AG10803 (cell line): ENCODE measurements at regions not wholly inside any gene's neighbourhood (a gene's known extent, or its start where the extent isn't known, plus 50 kb on each side); places are given as distances from the start of the nearest gene placed in this dataset.

Experiments
- DNase-seq: peaks from one replicate; pipeline ENCODE4 v3.0.0; 2010; ENCODE audit warnings: low read depth
- H3K4me3 ChIP-seq: 2 replicates; pipeline ENCODE4 v1.5.1; 2011; ENCODE audit warnings: mild to moderate bottlenecking, low read length, control low read depth
- CTCF ChIP-seq: conservative IDR thresholded peaks from 2 replicates; pipeline ENCODE4 v1.5.1; 2011; ENCODE audit warnings: mild to moderate bottlenecking, low read length, control low read depth, inconsistent platforms

GRCh38 chr7:20267482-20267881, 50.3 kb upstream of the MACC1 start:
- no peak overlapping the region for H3K4me3 ChIP-seq

DNA sequence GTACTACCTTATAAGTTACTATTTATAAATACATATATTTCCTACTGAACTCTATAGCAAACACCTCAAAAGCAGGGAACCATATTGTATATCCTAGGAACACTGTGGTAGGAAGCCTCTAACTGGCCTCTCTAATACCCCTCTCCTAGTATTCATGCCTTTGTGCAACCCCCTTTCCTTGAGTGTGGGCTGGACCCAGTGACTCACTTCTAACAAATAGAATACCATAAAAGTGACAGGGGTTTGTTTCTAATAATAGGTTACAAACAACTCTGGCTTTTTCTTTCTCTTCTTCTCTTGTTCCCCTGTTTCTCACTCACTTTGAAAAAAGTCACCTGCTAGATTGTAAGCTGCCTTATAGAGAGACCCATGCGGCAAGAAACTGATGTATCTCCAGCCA, 51.6 kb upstream of the MACC1 start:
- H3K4me3 ChIP-seq: no peak overlapping the region
- DNase-seq: peak; percentile 9
- TF ChIP-seq CTCF: no peak

More at GRCh38 chr7:20267482-20267881, 50.3 kb upstream of the MACC1 start:
- no peak for DNase-seq
- TF ChIP-seq CTCF: no peak

- peak; percentile 56 for DNase-seq
- no peak overlapping the region for H3K4me3 ChIP-seq
- TF ChIP-seq CTCF: no peak
Observed at GRCh38 chr7:20269726-20270125, 52.5 kb upstream of the MACC1 start.

DNA sequence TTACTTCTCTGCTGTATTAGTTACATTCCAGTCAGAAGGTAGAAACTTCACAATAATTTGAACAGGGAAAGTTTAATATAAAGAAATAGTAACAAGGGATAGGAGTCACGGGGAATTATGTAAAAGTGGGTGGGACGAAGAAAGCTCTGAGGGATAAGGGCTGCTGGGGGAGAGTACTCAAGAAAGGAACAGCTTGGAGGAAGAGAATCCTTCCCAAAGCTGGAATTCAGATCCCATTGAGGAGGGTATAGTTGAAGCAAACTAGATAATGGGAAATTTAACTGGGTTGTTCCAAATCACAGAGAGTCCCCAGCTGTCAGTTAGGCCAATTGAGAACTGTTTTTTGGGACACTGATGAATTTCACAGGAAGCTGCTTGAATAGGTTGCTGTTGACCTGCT, 53.2 kb upstream of the MACC1 start:
- no peak for DNase-seq
- no peak overlapping the region for H3K4me3 ChIP-seq
- TF ChIP-seq CTCF: no peak

DNA sequence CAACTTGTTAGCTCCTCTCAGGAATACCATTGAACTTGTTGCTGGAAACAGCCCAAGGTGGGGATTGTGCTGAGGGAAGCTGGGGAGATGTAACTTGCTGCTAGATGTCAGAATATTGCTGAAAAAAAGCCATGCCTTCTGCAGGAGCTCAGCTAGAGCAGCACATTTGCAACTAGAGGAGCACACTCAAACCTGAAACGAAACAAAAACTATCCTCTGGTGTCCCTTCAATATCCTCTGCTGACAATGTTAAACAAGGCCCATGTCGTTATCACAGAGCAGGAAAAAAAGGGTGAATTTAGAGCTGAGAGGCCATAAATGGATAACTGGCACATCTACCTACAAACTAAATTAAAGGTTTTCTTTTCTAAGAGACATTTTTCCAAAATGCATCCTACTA, 53.7 kb upstream of the MACC1 start:
- no peak for TF ChIP-seq CTCF
- no peak for DNase-seq
- H3K4me3 ChIP-seq: no peak overlapping the region

DNA sequence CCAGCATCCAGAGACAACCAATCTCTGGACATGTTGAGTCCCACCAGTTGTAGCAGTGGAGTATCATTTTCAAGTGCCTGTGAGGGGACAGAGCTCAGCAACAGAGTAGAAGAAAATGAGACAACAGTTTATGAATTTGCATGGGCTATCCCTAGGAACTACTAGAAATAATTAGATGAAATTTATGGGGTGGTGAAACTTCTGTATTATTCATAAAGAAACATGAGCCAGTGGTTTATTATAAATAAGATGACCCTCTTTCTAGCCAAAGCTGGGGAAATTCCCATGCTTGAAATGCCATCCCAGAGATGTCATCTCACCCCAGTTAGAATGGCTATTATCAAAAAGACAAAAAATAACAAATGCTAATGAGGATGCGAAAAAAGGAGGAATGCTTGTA, 55.1 kb upstream of the ITGB8 start:
- no peak for TF ChIP-seq CTCF
- no peak overlapping the region for H3K4me3 ChIP-seq
- peak; percentile 66 for DNase-seq

DNA sequence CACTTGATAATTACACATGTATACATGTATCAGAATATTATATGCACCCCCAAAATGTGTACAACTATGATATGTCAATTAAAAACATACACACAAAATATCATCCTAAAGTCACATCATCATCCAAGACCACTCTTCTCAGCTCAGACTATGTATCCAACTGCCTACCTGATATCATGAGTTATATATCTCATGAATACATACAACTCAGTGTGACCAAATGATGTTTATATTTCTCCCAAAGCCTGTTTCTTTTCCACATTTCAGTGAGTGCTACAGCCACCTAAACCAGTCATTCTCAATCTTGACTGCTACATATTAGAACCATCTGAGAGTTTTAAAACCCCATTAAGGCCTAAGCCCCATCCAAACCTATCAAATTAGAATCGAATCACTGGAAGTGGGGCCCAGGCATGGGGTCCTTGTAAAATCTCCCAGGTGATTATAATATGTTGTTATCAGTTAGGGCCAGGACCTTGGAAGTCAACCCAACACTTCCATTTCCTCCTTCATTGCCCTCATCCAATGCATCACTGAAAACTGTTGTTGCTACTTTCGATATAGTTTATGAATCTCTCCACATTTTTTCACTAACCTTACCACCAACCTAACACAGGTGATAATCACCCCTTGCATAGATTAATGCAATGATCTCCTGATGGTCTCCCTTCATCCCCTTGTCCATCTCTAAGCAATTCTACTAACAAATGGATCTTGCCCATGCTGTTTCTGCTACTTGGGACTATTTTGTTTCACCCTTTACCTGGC, 53.8 kb upstream of the ITGB8 start:
- no peak overlapping the region for H3K4me3 ChIP-seq
- TF ChIP-seq CTCF: no peak
- DNase-seq: no peak
